ENCODE measurements at regions not wholly inside any gene's neighbourhood (a gene's known extent, or its start where the extent isn't known, plus 50 kb on each side); places are given as distances from the start of the nearest gene placed in this dataset.
"Not testable (repeated sequence)": the region's sequence is repeated elsewhere in the genome, so short reads cannot be mapped to it uniquely, and the experiment has no call there.

DNA sequence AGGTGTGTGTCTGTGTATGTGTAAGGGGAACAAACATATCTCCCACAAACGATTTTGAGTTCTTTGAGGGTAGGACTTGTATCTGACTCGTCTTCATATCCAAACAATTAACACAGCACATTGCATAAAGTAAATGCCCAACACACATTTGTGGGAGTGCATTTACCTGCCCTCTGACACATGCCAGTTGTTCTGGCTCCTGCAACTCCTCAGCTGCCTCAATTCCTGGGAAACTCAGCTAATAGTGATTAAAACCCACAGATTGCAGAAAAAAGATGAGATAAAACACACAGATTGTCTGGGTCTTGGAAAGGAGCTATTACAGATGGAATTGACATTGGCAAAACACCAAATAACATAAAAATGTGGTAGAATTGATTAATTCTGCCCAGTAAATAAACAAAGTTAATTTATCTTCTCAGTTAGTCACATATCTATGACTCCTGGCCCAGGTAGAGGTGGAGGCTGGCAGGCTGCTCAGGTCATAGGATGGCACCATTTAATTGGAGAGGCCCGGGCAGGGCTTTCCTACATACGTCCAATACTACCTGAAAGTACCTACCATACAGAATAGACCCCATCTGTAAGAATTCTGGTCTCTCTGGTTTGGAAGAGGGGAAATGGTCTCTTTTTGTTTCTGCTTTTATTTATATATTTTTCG, 71.5 kb upstream of the IFNGR1 start:
- Histone ChIP-seq H3K9ac (ENCODE audit: low read length) (no peak overlapping the region), H3K27me3 (ENCODE audit: control insufficient read depth, insufficient read depth, low read length) (no peaks in the 10 kb centered on the region), H3K4me1 (ENCODE audit: control insufficient read depth, insufficient read depth, low read length) (no peaks in the 10 kb centered on the region), H3K27ac (ENCODE audit: low read depth, low read length) (no peak overlapping the region), H3K4me3 (ENCODE audit: low read length) (no peak overlapping the region), H3K36me3 (ENCODE audit: control insufficient read depth, insufficient read depth, low read length) (no peaks in the 10 kb centered on the region)

DNA sequence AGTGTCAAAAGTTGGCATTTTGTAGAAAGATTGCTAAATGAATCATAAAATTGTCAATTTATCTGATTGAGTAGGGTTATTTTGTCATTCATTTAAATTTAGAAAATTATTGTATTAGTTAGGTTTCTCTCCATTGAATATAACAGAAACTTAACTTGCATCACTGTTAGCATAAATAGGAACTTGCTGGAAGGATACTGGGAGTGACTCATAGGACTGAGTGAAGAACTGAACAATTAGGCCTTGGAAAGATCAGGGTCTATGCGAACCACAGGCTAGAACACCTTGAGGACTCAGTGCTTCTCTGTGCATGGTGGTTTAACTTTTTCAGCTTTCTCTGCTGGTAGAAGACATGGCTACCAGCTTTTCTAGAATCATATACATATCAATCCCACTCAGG, 67.7 kb upstream of the IFNGR1 start:
- H3K4me1 ChIP-seq (ENCODE audit: control insufficient read depth, insufficient read depth, low read length): no peaks in the 10 kb centered on the region
- H3K36me3 ChIP-seq (ENCODE audit: control insufficient read depth, insufficient read depth, low read length): no peaks in the 10 kb centered on the region
- no peak overlapping the region for H3K4me3 ChIP-seq (ENCODE audit: low read length)
- H3K27me3 ChIP-seq (ENCODE audit: control insufficient read depth, insufficient read depth, low read length): peaks cover 3% of the 10 kb centered on the region
- no peak overlapping the region for H3K27ac ChIP-seq (ENCODE audit: low read depth, low read length)
- H3K9ac ChIP-seq (ENCODE audit: low read length): no peak overlapping the region

DNA sequence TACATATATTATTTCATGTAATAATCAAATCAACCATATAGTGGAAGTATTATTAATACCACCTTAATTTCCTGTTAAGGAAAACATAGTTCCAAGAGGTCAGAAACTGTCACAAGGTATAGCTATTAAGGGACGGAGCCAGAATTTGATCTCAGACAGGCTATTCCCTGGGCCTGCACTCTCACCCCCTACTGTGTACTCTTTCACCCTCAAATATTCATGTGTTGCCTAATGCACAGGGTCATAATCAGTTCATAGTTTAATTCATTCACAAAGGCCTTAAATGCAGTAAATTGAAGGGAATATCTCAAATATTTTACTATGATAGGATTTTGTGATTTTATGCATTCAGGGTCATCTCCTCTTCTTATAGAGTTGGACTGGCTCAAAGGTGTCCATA, 67.2 kb upstream of the IFNGR1 start:
- Histone ChIP-seq H3K27me3 (ENCODE audit: control insufficient read depth, insufficient read depth, low read length) (peaks cover 3% of the 10 kb centered on the region), H3K36me3 (ENCODE audit: control insufficient read depth, insufficient read depth, low read length) (no peaks in the 10 kb centered on the region), H3K27ac (ENCODE audit: low read depth, low read length) (no peak overlapping the region), H3K4me1 (ENCODE audit: control insufficient read depth, insufficient read depth, low read length) (no peaks in the 10 kb centered on the region), H3K4me3 (ENCODE audit: low read length) (no peak overlapping the region), H3K9ac (ENCODE audit: low read length) (no peak overlapping the region)

DNA sequence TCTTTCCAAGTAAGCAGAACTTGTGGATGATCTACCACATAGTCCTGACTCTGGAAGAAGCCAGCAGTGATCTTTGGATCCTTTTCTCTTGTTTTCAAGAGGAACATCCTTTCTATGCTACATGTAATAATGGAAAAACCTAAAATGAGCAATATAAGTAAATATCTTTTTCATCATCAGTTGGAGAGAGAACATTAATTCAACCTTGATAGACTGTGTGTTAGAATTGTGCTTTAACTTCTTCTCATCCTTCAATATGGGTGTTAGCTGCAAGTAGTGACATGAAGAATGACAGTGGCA, 65.6 kb upstream of the IFNGR1 start:
- Histone ChIP-seq H3K27ac (ENCODE audit: low read depth, low read length) (no peak overlapping the region), H3K36me3 (ENCODE audit: control insufficient read depth, insufficient read depth, low read length) (no peaks in the 10 kb centered on the region), H3K4me3 (ENCODE audit: low read length) (no peak overlapping the region), H3K9ac (ENCODE audit: low read length) (no peak overlapping the region), H3K4me1 (ENCODE audit: control insufficient read depth, insufficient read depth, low read length) (no peaks in the 10 kb centered on the region), H3K27me3 (ENCODE audit: control insufficient read depth, insufficient read depth, low read length) (peaks cover 3% of the 10 kb centered on the region)

DNA sequence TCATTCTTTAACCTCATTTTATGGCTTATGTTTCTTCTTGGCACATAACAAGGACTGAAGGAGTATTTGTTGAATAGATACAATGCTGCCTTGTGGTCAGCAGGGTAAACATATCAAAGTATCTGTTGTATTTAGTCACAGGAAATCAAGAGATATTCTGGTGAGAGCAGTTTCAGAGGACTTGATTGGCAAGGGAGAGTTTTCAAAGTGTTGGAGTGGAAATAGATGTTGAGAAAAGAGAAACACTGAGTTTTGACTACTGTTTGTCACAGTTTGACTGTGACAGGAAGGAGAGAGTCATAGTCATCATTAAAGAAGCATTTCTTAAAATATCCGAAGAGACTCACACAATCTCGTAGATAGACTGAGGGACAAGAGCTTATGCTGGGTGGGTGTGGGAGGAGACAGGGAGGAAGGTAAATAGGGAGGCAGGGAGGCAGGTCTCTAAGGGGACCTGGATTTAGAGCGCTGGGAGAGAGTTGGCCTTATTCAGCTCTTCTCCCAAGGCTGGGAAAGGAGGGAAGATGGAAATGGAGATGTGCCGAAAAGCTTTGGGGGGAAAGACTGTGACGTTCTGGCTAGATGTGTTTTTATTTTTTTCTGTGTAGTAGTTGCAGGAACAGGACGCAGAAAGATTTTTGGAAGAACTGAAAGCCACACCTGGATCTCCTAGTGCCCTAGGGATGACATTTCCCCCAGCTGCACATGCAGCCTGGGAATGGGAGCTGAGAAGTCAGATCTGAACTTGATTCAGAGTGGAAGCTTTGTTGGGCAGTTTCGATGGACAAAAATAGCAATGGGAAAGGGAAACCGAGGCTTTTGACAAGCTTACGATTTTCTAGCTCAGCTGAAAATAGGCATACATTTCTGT, 65.0 kb upstream of the IFNGR1 start:
- no peaks in the 10 kb centered on the region for H3K36me3 ChIP-seq (ENCODE audit: control insufficient read depth, insufficient read depth, low read length)
- no peaks in the 10 kb centered on the region for H3K4me1 ChIP-seq (ENCODE audit: control insufficient read depth, insufficient read depth, low read length)
- H3K4me3 ChIP-seq (ENCODE audit: low read length): no peak overlapping the region
- no peak overlapping the region for H3K27ac ChIP-seq (ENCODE audit: low read depth, low read length)
- no peak overlapping the region for H3K9ac ChIP-seq (ENCODE audit: low read length)
- peaks cover 3% of the 10 kb centered on the region for H3K27me3 ChIP-seq (ENCODE audit: control insufficient read depth, insufficient read depth, low read length)

DNA sequence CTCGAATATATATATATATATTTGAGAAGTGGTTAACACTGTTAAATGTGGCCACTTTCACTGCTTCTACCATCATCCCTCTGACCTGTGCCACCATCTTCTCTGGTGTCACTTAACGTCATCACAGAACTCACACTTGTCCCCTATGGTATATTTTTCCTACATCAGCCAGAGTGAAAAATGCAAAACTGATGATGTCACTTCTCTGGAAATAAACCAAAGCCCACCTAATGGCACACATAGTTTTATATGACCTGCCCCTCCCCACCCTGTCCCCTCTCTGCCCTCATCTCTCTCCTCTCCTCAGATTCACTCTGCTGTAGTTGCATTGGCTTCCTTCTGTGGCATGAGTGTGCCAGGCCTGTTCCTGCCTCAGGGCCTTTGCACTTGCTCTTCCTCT, 63.9 kb upstream of the IFNGR1 start:
- H3K4me1 ChIP-seq (ENCODE audit: control insufficient read depth, insufficient read depth, low read length): no peaks in the 10 kb centered on the region
- peaks cover 3% of the 10 kb centered on the region for H3K27me3 ChIP-seq (ENCODE audit: control insufficient read depth, insufficient read depth, low read length)
- H3K27ac ChIP-seq (ENCODE audit: low read depth, low read length): no peak overlapping the region
- no peak overlapping the region for H3K4me3 ChIP-seq (ENCODE audit: low read length)
- no peak overlapping the region for H3K9ac ChIP-seq (ENCODE audit: low read length)
- no peaks in the 10 kb centered on the region for H3K36me3 ChIP-seq (ENCODE audit: control insufficient read depth, insufficient read depth, low read length)

DNA sequence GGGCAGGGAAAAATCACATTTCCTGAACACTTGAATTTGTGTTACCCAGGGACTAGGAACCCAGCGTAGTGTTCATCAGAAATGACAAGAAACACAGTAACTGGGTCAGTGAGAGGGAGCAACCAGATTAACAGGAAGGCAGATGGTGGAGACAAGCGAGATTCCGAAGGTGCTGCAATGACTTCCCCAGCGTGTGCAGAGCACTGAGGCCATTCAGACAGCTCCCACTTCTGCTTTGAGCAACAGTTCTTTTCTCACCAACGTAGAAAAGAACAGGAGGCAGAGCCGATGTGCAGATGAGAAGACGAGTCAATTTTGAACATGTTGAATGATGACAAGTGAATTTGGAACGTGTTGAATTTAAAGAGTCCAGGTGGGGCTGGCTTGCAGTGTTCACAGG, 63.1 kb upstream of the IFNGR1 start:
- no peak overlapping the region for H3K27ac ChIP-seq (ENCODE audit: low read depth, low read length)
- no peaks in the 10 kb centered on the region for H3K36me3 ChIP-seq (ENCODE audit: control insufficient read depth, insufficient read depth, low read length)
- no peak overlapping the region for H3K4me3 ChIP-seq (ENCODE audit: low read length)
- H3K27me3 ChIP-seq (ENCODE audit: control insufficient read depth, insufficient read depth, low read length): peaks cover 3% of the 10 kb centered on the region
- H3K4me1 ChIP-seq (ENCODE audit: control insufficient read depth, insufficient read depth, low read length): no peaks in the 10 kb centered on the region
- no peak overlapping the region for H3K9ac ChIP-seq (ENCODE audit: low read length)

DNA sequence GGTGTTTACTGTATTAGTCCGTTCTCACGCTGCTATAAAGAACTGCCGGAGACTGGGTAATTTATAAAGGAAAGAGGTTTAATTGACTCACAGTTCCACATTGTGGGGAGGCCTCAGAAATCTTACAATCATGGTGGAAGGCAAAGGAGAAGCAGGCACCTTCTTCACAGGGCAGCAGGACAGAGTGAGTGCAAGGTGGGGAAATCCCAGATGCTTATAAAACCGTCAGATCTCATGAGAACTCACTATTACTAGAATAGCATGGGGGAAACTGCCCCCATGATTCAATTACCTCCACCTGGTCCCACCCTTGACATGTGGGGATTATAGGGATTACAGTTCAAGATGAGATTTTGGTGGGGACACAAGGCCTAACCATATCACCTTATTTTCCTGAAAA, 60.1 kb upstream of the IFNGR1 start:
- H3K27me3 ChIP-seq (ENCODE audit: control insufficient read depth, insufficient read depth, low read length); H3K9ac ChIP-seq (ENCODE audit: low read length); H3K27ac ChIP-seq (ENCODE audit: low read depth, low read length); H3K36me3 ChIP-seq (ENCODE audit: control insufficient read depth, insufficient read depth, low read length); H3K4me3 ChIP-seq (ENCODE audit: low read length); H3K4me1 ChIP-seq (ENCODE audit: control insufficient read depth, insufficient read depth, low read length): not testable (repeated sequence)

DNA sequence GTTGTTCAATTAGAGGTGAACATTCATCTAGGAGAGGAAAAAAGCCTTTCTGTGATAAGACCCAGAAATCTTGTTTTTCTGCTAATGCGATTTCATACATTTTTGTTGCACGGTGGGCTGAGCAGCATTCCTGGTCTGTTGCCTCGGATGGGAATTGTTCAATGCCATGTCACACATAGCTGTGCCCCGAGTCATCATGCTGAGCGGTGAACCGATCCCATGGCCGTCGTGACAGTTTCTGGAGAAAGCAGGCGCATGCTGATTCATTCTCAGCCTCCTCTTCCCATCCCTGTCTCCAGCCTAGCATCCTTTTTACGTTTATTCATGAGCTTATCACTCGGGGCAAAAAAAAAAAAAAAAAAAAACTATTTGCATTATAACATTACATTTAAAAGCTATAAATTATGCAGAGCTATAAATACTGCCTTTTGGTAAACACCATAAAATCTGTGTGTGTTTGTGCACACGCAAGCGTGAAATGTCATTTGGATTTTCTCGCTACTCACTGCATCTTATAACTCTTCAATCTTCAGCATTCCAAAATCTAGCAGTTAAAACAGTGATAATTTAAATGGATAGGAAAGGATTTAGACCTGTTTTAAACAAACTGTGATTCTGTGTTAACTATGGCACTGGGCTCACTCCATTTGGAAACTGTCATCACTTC, 58.9 kb upstream of the IFNGR1 start:
- Histone ChIP-seq H3K9ac (ENCODE audit: low read length) (no peak overlapping the region), H3K27ac (ENCODE audit: low read depth, low read length) (no peak overlapping the region)

DNA sequence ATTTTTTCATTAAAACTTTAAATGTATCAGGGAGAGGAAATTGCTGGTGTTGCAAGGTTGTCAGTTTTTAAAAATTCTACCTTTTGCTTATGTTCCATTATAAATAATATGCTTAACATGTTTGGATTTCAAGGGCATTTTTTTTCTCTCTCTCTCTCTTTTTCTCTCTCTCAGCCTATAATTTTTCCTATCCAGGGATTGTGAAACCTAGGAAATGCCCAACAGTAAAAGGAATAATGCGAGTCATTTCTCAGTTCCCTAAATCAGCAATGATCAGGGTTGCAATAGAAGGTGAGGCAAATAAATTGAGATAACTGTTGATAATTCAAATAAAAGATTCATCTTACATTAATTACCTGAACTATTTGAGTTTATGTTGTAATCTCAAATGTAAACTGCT, 53.2 kb upstream of the IFNGR1 start:
- no peak overlapping the region for H3K4me3 ChIP-seq (ENCODE audit: low read length)
- H3K27me3 ChIP-seq (ENCODE audit: control insufficient read depth, insufficient read depth, low read length): no peaks in the 10 kb centered on the region
- no peak overlapping the region for H3K27ac ChIP-seq (ENCODE audit: low read depth, low read length)
- no peaks in the 10 kb centered on the region for H3K36me3 ChIP-seq (ENCODE audit: control insufficient read depth, insufficient read depth, low read length)
- H3K4me1 ChIP-seq (ENCODE audit: control insufficient read depth, insufficient read depth, low read length): no peaks in the 10 kb centered on the region
- no peak overlapping the region for H3K9ac ChIP-seq (ENCODE audit: low read length)

More for the DNA sequence above, 58.9 kb upstream of the IFNGR1 start:
- no peak overlapping the region for H3K4me3 ChIP-seq (ENCODE audit: low read length)
- no peaks in the 10 kb centered on the region for H3K36me3 ChIP-seq (ENCODE audit: control insufficient read depth, insufficient read depth, low read length)
- no peaks in the 10 kb centered on the region for H3K4me1 ChIP-seq (ENCODE audit: control insufficient read depth, insufficient read depth, low read length)
- H3K27me3 ChIP-seq (ENCODE audit: control insufficient read depth, insufficient read depth, low read length): peaks cover 3% of the 10 kb centered on the region

DNA sequence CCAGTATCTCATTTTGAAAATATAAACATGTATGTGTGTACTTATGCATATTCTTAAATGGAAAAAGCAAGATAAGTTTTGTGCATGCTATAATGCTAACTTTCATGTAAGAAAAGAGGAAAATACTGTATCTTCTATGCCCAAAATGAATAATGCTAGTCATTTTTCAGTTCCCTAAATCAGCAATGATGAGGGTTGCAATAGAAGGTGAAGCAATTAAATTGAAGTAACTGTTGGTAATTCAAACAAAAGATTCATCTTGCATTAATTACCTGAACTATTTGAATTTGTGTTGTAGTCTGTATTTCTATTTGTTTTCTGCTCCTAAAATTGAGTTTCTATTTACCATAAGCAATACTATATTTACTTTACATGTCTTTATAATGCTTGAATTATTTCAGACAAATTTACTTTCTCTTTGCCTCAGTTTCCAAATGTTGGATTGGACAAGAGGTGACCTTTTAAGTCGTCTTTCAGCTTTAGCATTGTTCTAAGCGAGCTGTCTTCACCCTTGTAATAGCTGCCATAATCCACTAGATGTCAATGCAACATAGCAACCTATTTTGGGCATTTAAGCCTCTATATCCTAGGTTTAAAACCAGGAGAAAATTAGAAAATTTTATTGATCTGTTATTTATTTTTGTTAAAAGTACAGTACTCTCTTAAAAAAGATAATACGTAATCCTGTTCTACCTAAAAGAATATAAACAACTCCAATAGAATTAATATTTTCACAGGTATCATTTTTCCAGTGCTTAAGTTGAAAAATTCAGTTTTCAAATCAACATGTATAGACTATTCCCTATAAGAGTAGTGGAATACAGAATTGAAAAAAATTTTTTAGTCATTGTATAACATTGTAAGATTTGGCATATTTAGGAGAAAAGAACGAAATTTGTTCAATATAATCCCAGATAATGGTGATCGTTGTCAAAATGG, 52.3 kb upstream of the IFNGR1 start:
- Histone ChIP-seq H3K4me1 (ENCODE audit: control insufficient read depth, insufficient read depth, low read length) (no peaks in the 10 kb centered on the region), H3K36me3 (ENCODE audit: control insufficient read depth, insufficient read depth, low read length) (no peaks in the 10 kb centered on the region), H3K9ac (ENCODE audit: low read length) (no peak overlapping the region), H3K27me3 (ENCODE audit: control insufficient read depth, insufficient read depth, low read length) (no peaks in the 10 kb centered on the region), H3K27ac (ENCODE audit: low read depth, low read length) (no peak overlapping the region), H3K4me3 (ENCODE audit: low read length) (no peak overlapping the region)

DNA sequence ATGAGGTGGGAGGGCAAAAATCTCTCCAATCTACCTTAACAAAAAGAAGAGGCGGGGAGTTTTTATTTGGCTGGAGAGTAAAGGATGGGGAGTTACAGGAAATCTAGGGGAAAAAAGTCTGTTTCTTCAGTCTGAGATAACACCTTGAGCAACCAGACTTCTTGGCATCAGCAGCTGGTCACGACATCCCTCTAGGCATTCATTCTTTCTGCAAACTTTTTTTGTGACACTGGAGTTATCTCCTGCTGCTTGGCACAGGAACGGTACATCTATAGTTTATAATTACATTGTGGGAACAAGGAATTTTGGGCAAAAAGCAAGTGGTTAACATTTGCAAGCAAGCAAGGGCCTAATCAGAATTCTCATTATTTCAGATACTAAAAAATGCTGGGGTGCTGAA, 50.6 kb upstream of the IFNGR1 start:
- Histone ChIP-seq H3K9ac (ENCODE audit: low read length) (no peak overlapping the region), H3K4me3 (ENCODE audit: low read length) (no peak overlapping the region), H3K27me3 (ENCODE audit: control insufficient read depth, insufficient read depth, low read length) (no peaks in the 10 kb centered on the region), H3K36me3 (ENCODE audit: control insufficient read depth, insufficient read depth, low read length) (no peaks in the 10 kb centered on the region), H3K4me1 (ENCODE audit: control insufficient read depth, insufficient read depth, low read length) (no peaks in the 10 kb centered on the region), H3K27ac (ENCODE audit: low read depth, low read length) (no peak overlapping the region)
